SK-N-MC (cell line): ENCODE measurements at regions not wholly inside any gene's neighbourhood (a gene's known extent, or its start where the extent isn't known, plus 50 kb on each side); places are given as distances from the start of the nearest gene placed in this dataset.

Experiments used
- DNase-seq: peaks from one replicate; pipeline ENCODE4 v3.0.0-alpha.2; 2011; ENCODE audit warnings: low read depth, low spot score
- H3K27ac ChIP-seq: fragments of 200-600 bp; sonication (generic); 2 replicates; pipeline ENCODE4 v1.5.1; 2016; ENCODE audit warnings: mixed run types
- H3K36me3 ChIP-seq: fragments of 200-600 bp; sonication (generic); 2 replicates; pipeline ENCODE4 v1.6.1; 2017; ENCODE audit warnings: antibody characterized with exemption, low read length, mixed read lengths; ENCODE audit not compliant: insufficient read depth
- H3K4me3 ChIP-seq: fragments of 200-600 bp; sonication (generic); 2 replicates; pipeline ENCODE4 v1.5.1; 2016
- H3K9ac ChIP-seq: fragments of 200-600 bp; sonication (generic); 2 replicates; pipeline ENCODE4 v1.8.0; 2017; ENCODE audit warnings: mixed run types, mixed read lengths; ENCODE audit not compliant: insufficient read length
- H3K9me3 ChIP-seq: fragments of 200-600 bp; sonication (generic); 2 replicates; pipeline ENCODE4 v1.6.1; 2017; ENCODE audit warnings: low read depth, mild to moderate bottlenecking, antibody characterized with exemption, low read length, moderate library complexity, mixed read lengths
- EZH2 ChIP-seq: fragments of 200-600 bp; sonication (generic); IDR thresholded peaks from one replicate; pipeline ENCODE4 v1.6.1; 2017; ENCODE audit warnings: antibody characterized with exemption
- FOXP2 ChIP-seq: optimal IDR thresholded peaks from 2 replicates; pipeline ENCODE3; 2011; ENCODE audit warnings: mild to moderate bottlenecking, moderate library complexity; ENCODE audit not compliant: insufficient read depth; ENCODE audit errors: extremely low read length, control extremely low read depth
- POLR2AphosphoS5 ChIP-seq: IDR thresholded peaks from 2 replicates; pipeline ENCODE4 v1.6.1; 2012; ENCODE audit warnings: mild to moderate bottlenecking, low read depth, low read length, borderline replicate concordance

DNA sequence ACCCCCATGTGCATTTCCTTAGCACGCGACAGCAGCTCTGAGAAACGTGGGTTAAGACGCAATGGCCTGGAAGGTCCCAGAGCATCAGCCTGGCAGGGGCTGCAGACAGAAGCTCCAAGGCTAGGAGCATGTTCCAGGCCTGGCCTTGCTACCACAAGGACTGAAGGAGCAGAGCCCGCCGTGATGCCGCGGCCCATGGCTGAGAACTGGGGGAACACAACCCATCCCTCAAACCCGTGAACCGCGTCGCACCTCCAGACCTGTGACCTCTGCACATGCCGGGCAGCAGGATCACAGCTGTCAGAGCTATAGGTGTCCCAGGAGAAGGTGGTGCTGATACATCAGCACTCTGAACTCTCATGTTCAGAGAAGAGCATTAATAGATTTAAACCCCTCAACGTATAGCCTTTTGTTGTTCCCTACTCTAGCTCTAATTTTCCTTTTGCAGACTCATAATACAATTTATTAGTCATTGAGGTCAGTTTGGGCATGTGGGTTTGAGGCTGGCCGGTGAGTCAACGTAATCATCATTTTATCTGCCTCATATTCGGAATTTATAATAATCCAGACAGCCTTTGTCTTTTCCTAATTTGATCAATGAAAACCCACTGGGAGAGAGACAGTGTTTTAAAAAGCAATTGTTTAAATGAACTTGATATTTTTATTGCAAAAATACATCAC, 222.5 kb upstream of the TCERG1L start:
- TF ChIP-seq POLR2AphosphoS5 (no peak), FOXP2 (no peak), EZH2 (no peak)
- Histone ChIP-seq H3K36me3 (no peaks in the 10 kb centered on the region), H3K9ac (no peak overlapping the region), H3K9me3 (no peaks in the 10 kb centered on the region), H3K27ac (no peak overlapping the region), H3K4me3 (no peak overlapping the region)
- DNase-seq, result no peak

DNA sequence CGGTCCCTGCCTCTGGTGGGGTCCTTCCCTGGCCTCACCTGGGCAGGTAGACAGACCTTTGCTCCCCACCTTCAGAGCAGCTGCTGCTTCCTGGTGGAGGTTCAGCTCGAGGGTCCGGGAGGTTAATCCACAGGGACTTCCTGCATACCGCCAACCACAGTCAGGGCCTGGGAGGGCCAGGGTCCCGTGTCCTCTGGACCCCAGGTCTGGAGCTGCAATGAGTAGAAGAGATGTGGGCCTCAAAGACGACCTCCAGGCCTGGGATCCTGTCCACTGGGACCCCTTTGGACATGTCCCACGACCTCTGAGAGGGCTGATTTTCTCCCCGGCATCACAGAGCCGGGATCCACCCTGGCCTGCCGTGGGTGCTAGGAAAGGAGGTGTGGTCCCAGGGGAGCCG, 223.3 kb upstream of the TCERG1L start:
- H3K36me3 ChIP-seq, result no peaks in the 10 kb centered on the region
- DNase-seq, result no peak
- H3K4me3 ChIP-seq, result no peak overlapping the region
- no peak overlapping the region for H3K9ac ChIP-seq
- H3K9me3 ChIP-seq, result no peaks in the 10 kb centered on the region
- no peak for TF ChIP-seq FOXP2
- TF ChIP-seq EZH2, result no peak
- no peak for TF ChIP-seq POLR2AphosphoS5
- H3K27ac ChIP-seq, result no peak overlapping the region

DNA sequence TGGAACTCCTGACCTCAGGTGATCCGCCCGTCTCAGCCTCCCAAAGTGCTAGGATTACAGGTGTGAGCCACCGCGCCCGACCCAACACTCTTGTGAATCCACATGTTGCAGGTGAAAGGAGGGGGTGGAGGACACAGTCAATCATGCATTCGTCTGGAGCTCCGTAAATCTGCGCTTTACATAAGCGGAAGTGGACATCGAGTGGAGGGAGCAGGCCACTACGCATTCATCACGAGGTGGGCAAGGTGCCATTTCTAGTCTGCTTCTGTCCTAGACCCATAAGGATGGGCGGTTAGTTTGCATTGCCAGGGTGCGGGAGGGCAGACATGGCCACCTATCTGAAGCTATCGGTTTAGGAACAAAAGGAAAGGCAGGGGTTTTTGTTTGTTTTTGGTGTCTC, 225.2 kb upstream of the TCERG1L start:
- no peak overlapping the region for H3K27ac ChIP-seq
- no peaks in the 10 kb centered on the region for H3K9me3 ChIP-seq
- H3K36me3 ChIP-seq, result no peaks in the 10 kb centered on the region
- no peak overlapping the region for H3K9ac ChIP-seq
- no peak for DNase-seq
- no peak overlapping the region for H3K4me3 ChIP-seq
- TF ChIP-seq FOXP2 (no peak), EZH2 (no peak), POLR2AphosphoS5 (no peak)

DNA sequence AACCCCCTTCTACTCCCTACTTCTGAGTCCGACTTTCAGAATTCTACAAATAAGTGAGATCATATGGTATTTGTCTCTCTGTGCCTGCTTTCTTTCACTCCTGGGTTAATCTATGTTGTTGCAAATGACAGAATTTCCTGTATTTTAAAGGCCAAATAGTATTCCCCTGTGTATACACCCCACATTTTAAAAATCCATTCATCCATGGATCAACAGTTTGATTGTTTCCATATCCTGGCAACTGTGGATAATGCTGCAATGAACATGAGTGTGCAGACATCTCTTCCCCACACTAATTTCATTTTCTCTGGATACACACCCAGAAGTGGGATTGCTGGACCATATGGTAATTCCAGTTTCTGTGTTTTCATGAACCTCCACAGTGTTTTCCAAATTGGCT, 225.8 kb upstream of the TCERG1L start:
- Histone ChIP-seq H3K4me3 (no peak overlapping the region), H3K36me3 (no peaks in the 10 kb centered on the region), H3K9me3 (no peaks in the 10 kb centered on the region), H3K9ac (no peak overlapping the region), H3K27ac (no peak overlapping the region)
- no peak for DNase-seq
- TF ChIP-seq FOXP2 (no peak), EZH2 (no peak), POLR2AphosphoS5 (no peak)

DNA sequence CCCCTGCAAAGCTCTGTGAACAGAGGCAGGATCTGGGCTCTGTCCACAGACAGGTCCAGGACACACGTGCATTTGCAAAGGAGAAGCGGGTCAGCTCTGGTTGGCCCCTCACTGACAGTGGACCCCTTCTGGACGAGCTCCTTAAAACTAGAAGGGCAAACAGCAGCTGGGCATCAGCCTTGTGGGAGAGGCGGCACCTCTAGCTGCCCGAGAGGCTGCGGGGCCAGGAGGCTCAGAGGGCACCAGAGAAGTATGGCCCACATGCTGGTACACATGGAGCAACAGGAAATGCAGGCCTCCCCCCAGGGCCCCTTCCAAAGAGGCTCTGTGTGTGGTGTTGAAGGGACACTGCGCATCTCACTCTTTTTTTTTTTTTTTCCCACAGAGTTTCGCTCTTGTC, 233.0 kb upstream of the TCERG1L start:
- no peak for DNase-seq
- TF ChIP-seq EZH2 (no peak), FOXP2 (no peak), POLR2AphosphoS5 (no peak)

DNA sequence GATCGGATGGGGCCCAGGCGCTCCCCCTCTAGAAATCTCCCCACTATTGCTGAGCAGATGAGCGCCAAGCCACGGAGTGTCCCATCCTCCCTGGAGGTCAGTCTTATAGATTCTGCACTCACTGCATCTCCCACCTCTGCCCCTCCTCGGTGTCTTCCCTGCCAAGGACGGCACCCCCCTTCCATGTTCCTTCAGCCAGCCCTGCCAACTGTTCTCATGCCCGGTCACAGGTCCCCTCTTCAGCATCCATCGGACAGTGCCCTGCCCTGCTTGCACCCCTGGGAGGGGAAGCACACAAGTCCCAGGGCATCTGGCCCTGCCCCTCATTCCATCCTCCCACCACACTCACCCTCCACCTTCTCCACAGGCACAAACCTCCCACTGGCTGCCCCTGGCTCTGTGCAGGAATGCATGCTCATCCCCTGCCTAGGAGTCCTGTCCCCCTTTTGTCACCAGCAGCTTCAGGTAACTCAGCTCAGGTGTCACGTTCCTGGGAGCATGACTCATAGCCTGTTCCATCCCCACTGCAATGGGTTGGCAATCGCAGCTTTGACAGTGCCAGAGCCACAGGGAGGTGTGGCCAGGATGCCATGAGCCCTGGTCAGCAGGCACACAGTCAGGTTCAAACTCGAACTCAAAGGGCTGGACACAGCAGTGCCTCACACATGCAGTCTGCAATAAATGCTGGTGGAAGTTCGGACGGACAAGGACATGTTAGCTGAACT, 234.7 kb upstream of the TCERG1L start:
- H3K4me3 ChIP-seq, result no peak overlapping the region
- no peaks in the 10 kb centered on the region for H3K36me3 ChIP-seq
- no peak overlapping the region for H3K27ac ChIP-seq
- no peak for DNase-seq
- no peaks in the 10 kb centered on the region for H3K9me3 ChIP-seq
- no peak for TF ChIP-seq POLR2AphosphoS5
- no peak for TF ChIP-seq EZH2
- no peak for TF ChIP-seq FOXP2
- H3K9ac ChIP-seq, result no peak overlapping the region

More for the DNA sequence above, 233.0 kb upstream of the TCERG1L start:
- Histone ChIP-seq H3K9ac (no peak overlapping the region), H3K36me3 (no peaks in the 10 kb centered on the region), H3K9me3 (no peaks in the 10 kb centered on the region), H3K4me3 (no peak overlapping the region), H3K27ac (no peak overlapping the region)

DNA sequence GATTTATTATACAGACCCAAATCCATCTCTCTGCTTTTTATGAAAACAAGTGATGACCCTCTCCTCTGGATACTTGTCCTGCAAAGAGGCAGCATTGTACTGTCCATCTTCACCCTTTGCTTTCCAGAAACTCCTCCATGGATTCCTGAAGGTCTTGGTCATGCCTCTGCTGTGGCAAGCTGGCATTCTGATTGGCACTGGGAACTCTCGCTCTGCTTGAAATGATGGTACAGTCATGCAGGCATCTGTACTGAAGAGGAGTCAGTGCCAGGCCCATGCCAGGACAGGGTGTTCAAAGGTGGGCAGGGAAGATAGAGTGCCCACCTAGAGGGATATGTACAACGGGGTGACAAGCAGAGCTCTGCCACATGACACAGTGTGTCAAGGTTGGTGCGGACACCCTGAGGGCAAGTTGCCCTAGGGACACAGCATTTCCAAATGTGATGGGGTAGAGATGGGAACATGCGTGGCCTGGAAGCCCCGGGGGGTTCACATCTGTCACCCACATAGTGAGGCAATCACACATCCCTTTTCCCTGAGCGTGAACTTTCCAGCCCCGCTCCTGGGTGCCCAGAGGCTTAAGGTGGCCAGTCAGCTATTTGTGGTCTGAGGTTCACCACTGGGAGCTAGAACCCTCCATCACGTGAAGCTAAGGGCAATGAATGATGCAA, 235.7 kb upstream of the TCERG1L start:
- H3K4me3 ChIP-seq, result no peak overlapping the region
- TF ChIP-seq EZH2 (no peak), POLR2AphosphoS5 (no peak), FOXP2 (no peak)
- H3K9ac ChIP-seq, result no peak overlapping the region
- H3K9me3 ChIP-seq, result no peaks in the 10 kb centered on the region
- no peak overlapping the region for H3K27ac ChIP-seq
- DNase-seq, result no peak
- H3K36me3 ChIP-seq, result no peaks in the 10 kb centered on the region

DNA sequence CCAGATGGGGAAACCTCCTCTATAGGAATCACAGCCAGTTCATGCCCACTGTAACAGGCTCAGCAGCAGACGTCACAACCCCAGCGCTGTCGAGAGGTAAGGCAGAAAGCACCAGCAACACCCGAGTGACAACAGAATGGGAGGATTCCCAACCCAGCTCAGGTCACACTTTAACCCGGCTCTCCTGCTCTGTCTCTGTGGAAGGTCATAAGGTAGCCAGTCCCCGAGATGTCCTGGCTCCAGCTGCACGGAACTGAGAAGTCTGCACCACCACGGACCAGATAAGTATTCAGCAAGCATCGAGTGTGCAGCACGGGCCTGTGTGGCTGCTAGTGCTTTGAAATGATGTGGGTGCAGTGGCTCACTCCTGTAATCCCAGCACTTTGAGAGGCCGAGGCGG, 236.7 kb upstream of the TCERG1L start:
- no peak overlapping the region for H3K4me3 ChIP-seq
- H3K27ac ChIP-seq, result no peak overlapping the region
- H3K36me3 ChIP-seq, result no peaks in the 10 kb centered on the region
- H3K9me3 ChIP-seq, result no peaks in the 10 kb centered on the region
- H3K9ac ChIP-seq, result no peak overlapping the region
- no peak for DNase-seq
- TF ChIP-seq EZH2 (no peak), POLR2AphosphoS5 (no peak), FOXP2 (no peak)
